ENCODE measurements at regions not wholly inside any gene's neighbourhood (a gene's known extent, or its start where the extent isn't known, plus 50 kb on each side); places are given as distances from the start of the nearest gene placed in this dataset.

GRCh38 chr9:74138182-74138581 lies 359.0 kb upstream of the RORB start:
- TF ChIP-seq CTCF (conservative IDR thresholded peaks at IDR 0.05; ENCODE audit: low read length) (no peak), EZH2phosphoT487 (IDR thresholded peaks at IDR 0.05; ENCODE audit: borderline replicate concordance) (no peak)

Measured in Loucy (cell line).